HepG2 (cell line): ENCODE measurements at regions not wholly inside any gene's neighbourhood (a gene's known extent, or its start where the extent isn't known, plus 50 kb on each side); places are given as distances from the start of the nearest gene placed in this dataset.

Source experiments
- ATAC-seq: fragments of 200-7000 bp; cut with Tn5 transposase; 3 replicates; pipeline ENCODE4 v1.9.1; 2020; ENCODE audit warnings: mild to moderate bottlenecking, moderate library complexity
- BruUV-seq: library from RNA; stranded (reverse); fragments of 400-500 nt; replicated peaks from 2 replicates; lab custom pipeline; 2021; lab: Mats Ljungman, UMichigan
- CTCF ChIA-PET: fragments of 300-600 bp; formaldehyde crosslinking; extraction: SDS; loops from one replicate; lab custom pipeline; 2021; ENCODE audit warnings: low total read pairs, inconsistent platforms, low intra/inter-chr PET ratio; lab: Yijun Ruan, JAX
- POLR2A ChIA-PET: fragments of 350-600 bp; sonication (Branson Sonifier 250); formaldehyde crosslinking; loops from one replicate; lab custom pipeline; 2020; ENCODE audit warnings: antibody characterized with exemption, inconsistent platforms; lab: Yijun Ruan, JAX
- DNase-seq: peaks from one replicate; pipeline ENCODE4 v3.0.0-alpha.2; 2015; ENCODE audit warnings: low spot score
- FAIRE-seq: peaks from 3 replicates; lab custom pipeline; 2011; peaks lifted over from hg19 to GRCh38; lab: Jason Lieb, UNC
- H2AFZ ChIP-seq: one replicate; pipeline ENCODE4 v1.6.1; 2011; ENCODE audit warnings: low read length, inconsistent platforms
- H3K27ac ChIP-seq: fragments of 300-600 bp; 3 replicates; pipeline ENCODE4 v1.8.0; 2011; ENCODE audit warnings: mixed run types, mild to moderate bottlenecking, mixed read lengths, low read length, inconsistent platforms; ENCODE audit not compliant: insufficient read depth; ENCODE audit errors: extremely low read length
- H3K27me3 ChIP-seq, 2 experiments: fragments of 200-600 bp in 1 of 2; 2 replicates in 1 of 2; 3 replicates in 1 of 2; pipeline versions ENCODE4 v1.6.0 to v1.8.0; 2011; ENCODE audit warnings: low read length in 2 of 2, mild to moderate bottlenecking in 2 of 2, moderate library complexity in 2 of 2, inconsistent platforms in 1 of 2; ENCODE audit not compliant: insufficient read depth in 2 of 2, control insufficient read depth in 1 of 2
- H3K36me3 ChIP-seq, 2 experiments: fragments of 200-600 bp in 1 of 2; replicated peaks in 1 of 2; 2 replicates in 1 of 2; 3 replicates in 1 of 2; pipeline versions ENCODE4 v1.5.1 to v1.8.0; 2011; ENCODE audit warnings: low read length in 2 of 2, inconsistent platforms in 1 of 2; ENCODE audit not compliant: insufficient read depth in 2 of 2, control insufficient read depth in 1 of 2
- H3K4me1 ChIP-seq: 2 replicates; pipeline ENCODE4 v1.5.1; 2012; ENCODE audit warnings: low read length, inconsistent platforms; ENCODE audit not compliant: insufficient read depth
- H3K4me2 ChIP-seq: 2 replicates; pipeline ENCODE4 v1.6.0; 2011; ENCODE audit warnings: low read depth, low read length, inconsistent platforms
- H3K4me3 ChIP-seq, 3 experiments: fragments of 200-600 bp in 1 of 3; sonication (generic), shearing (Covaris generic) in 1 of 3; replicated peaks in 1 of 3; 2 replicates each; pipeline ENCODE4 v1.5.1; 2011 to 2016; ENCODE audit warnings: low read length in 3 of 3, inconsistent platforms in 2 of 3, low read depth in 2 of 3, mild to moderate bottlenecking in 2 of 3, control low read depth in 1 of 3, mixed read lengths in 1 of 3; ENCODE audit not compliant: insufficient read depth in 1 of 3
- H3K79me2 ChIP-seq: one replicate; pipeline ENCODE4 v1.6.1; 2011; ENCODE audit warnings: low read length, inconsistent platforms; ENCODE audit not compliant: insufficient read depth
- H3K9ac ChIP-seq: 2 replicates; pipeline ENCODE4 v1.6.0; 2011; ENCODE audit warnings: mild to moderate bottlenecking, low read depth, low read length, inconsistent platforms; ENCODE audit not compliant: insufficient read depth
- H3K9me3 ChIP-seq: 2 replicates; pipeline ENCODE4 v1.5.1; 2012; ENCODE audit warnings: mild to moderate bottlenecking, low read length
- H4K20me1 ChIP-seq: 2 replicates; pipeline ENCODE4 v1.6.0; 2011; ENCODE audit warnings: inconsistent platforms, mild to moderate bottlenecking, low read length, moderate library complexity; ENCODE audit not compliant: insufficient read depth
- CREB1 ChIP-seq, 2 experiments: fragments of 450-650 bp in 1 of 2; IDR thresholded peaks; 2 replicates each; pipeline ENCODE4 v1.6.1; 2016 to 2017; ENCODE audit warnings: control low read depth in 1 of 2, mild to moderate bottlenecking in 1 of 2, missing compliant biosample characterization in 1 of 2, missing genetic modification characterization in 1 of 2
- ISL2 ChIP-seq: sonication (generic); formaldehyde crosslinking; IDR thresholded peaks from 2 replicates; pipeline ENCODE4 v1.5.0; 2020; ENCODE audit warnings: missing genetic modification reagents
- MYNN ChIP-seq: sonication (generic); formaldehyde crosslinking; IDR thresholded peaks from 2 replicates; pipeline ENCODE4 v1.4.0; 2020; ENCODE audit warnings: mild to moderate bottlenecking, low read depth, missing genetic modification reagents
- NONO ChIP-seq, 2 experiments: fragments of 450-650 bp in 1 of 2; sonication (generic) in 1 of 2; formaldehyde crosslinking in 1 of 2; IDR thresholded peaks in 1 of 2; conservative IDR thresholded peaks in 1 of 2; 2 replicates each; pipeline versions ENCODE4 v1.6.1 to v1.8.0; 2017 to 2022; ENCODE audit warnings: mild to moderate bottlenecking in 1 of 2, missing genetic modification reagents in 1 of 2, moderate library complexity in 1 of 2
- RNF219 ChIP-seq: sonication (generic); formaldehyde crosslinking; IDR thresholded peaks from 2 replicates; pipeline ENCODE4 v1.5.0; 2020; ENCODE audit warnings: mild to moderate bottlenecking, missing genetic modification reagents
- TBP ChIP-seq: sonication (generic); formaldehyde crosslinking; IDR thresholded peaks from 2 replicates; pipeline ENCODE4 v1.5.0; 2020; ENCODE audit warnings: missing genetic modification reagents
- ZBTB4 ChIP-seq: sonication (generic); formaldehyde crosslinking; IDR thresholded peaks from 2 replicates; pipeline ENCODE4 v1.4.0; 2020; ENCODE audit warnings: missing genetic modification reagents, mild to moderate bottlenecking, borderline replicate concordance
- ZNF558 ChIP-seq: sonication (generic); formaldehyde crosslinking; IDR thresholded peaks from 2 replicates; pipeline ENCODE4 v1.9.0; 2022; ENCODE audit warnings: mild to moderate bottlenecking, missing genetic modification reagents, borderline replicate concordance
- ZNF761 ChIP-seq: sonication (generic); formaldehyde crosslinking; conservative IDR thresholded peaks from 2 replicates; pipeline ENCODE4 v1.4.0; 2020; ENCODE audit warnings: mild to moderate bottlenecking, missing genetic modification reagents
- WGBS: methylation state at CpG from one replicate; pipeline ENCODE4 v1.1.6; 2017; ENCODE audit warnings: low lambda C conversion rate; 5-methylcytosine and 5-hydroxymethylcytosine counted together
- in situ Hi-C: cut with HindIII; loops from 2 replicates; pipeline ENCODE4 v1.10.0; 2017; ENCODE audit warnings: low pct_unique_long_range_greater_than_20kb; ENCODE audit not compliant: extremely low pct_ligation_motif_present
- intact Hi-C: fragments of 100-400 bp; cut with micrococcal nuclease; formaldehyde crosslinking; loops from one replicate; pipeline ENCODE4 v1.10.0; 2022; ENCODE audit not compliant: unreplicated experiment

- ATAC-seq: no peak
- BruUV-seq: no TSS peak
These were observed 277.6 kb downstream of the CDC5L start for GRCh38 chr6:44665143-44665542.

More at GRCh38 chr6:44665143-44665542, 277.6 kb downstream of the CDC5L start:
- TF ChIP-seq ISL2 (CRISPR knock-in tag) (no peak), RNF219 (CRISPR knock-in tag) (no peak), ZNF558 (CRISPR knock-in tag) (no peak), ZBTB4 (no peak), MYNN (CRISPR knock-in tag) (no peak), CREB1 (IDR thresholded peaks at IDR 0.05) (no peak), CREB1 (CRISPR knock-in tag; IDR thresholded peaks at IDR 0.05) (no peak), NONO (IDR thresholded peaks at IDR 0.05) (no peak), NONO (CRISPR knock-in tag; conservative IDR thresholded peaks at IDR 0.05) (no peak), TBP (no peak), ZNF761 (CRISPR knock-in tag) (no peak)
- H3K4me2 ChIP-seq: no peak overlapping the region
- POLR2A ChIA-PET: no interaction called here
- no peak overlapping the region for H3K27ac ChIP-seq
- intact Hi-C loops (no loop called here), in situ Hi-C loops (loop anchor here (25.0 kb wide), 1 partner anchor 1247 kb away; no protein-coding TSS in a partner anchor)
- WGBS: no CpG with 5 or more reads among the region's 3 CpGs
- DNase-seq: no peak
- no peak overlapping the region for H3K4me3 ChIP-seq
- H3K4me1 ChIP-seq: peaks cover 29% of the 10 kb centered on the region
- CTCF ChIA-PET: no interaction called here
- no peak overlapping the region for H3K9ac ChIP-seq
- H3K27me3 ChIP-seq: peaks cover 3 to 31% of the 10 kb centered on the region in 2 experiments; a peak in 2 of 5 replicates
- no peaks in the 10 kb centered on the region for H3K79me2 ChIP-seq
- no peak overlapping the region for H2AFZ ChIP-seq
- no peaks in the 10 kb centered on the region for H3K36me3 ChIP-seq
- no peaks in the 10 kb centered on the region for H4K20me1 ChIP-seq
- no peak for FAIRE-seq
- no peaks in the 10 kb centered on the region for H3K9me3 ChIP-seq
